WTC11 (cell line): ENCODE measurements at regions not wholly inside any gene's neighbourhood (a gene's known extent, or its start where the extent isn't known, plus 50 kb on each side); places are given as distances from the start of the nearest gene placed in this dataset.

Source experiments
- ATAC-seq: fragments of 200-7000 bp; cut with Tn5 transposase; 2 replicates; pipeline ENCODE4 v1.10.0; 2021; ENCODE audit warnings: mild to moderate bottlenecking, moderate library complexity
- CTCF ChIA-PET: fragments of 300-600 bp; sonication (Branson Sonifier 250); formaldehyde crosslinking; loops from one replicate; lab custom pipeline; 2021; ENCODE audit warnings: antibody characterized with exemption; lab: Charles Lee
- POLR2A ChIA-PET: fragments of 350-600 bp; sonication (Branson Sonifier 250); formaldehyde crosslinking; loops from one replicate; lab custom pipeline; 2021; ENCODE audit warnings: antibody characterized with exemption; lab: Charles Lee
- DNase-seq: peaks from one replicate; pipeline ENCODE4 v3.0.0; 2021; ENCODE audit warnings: low spot score
- H3K27ac Mint-ChIP-seq: 2 replicates; pipeline ENCODE4 v1.8.0; 2021; ENCODE audit warnings: mixed read lengths
- H3K27me3 Mint-ChIP-seq: 2 replicates; pipeline ENCODE4 v1.8.0; 2021; ENCODE audit warnings: low read depth, mild to moderate bottlenecking, moderate library complexity, mixed read lengths
- H3K36me3 Mint-ChIP-seq: 2 replicates; pipeline ENCODE4 v1.8.0; 2021; ENCODE audit warnings: mixed read lengths
- H3K4me1 Mint-ChIP-seq: 2 replicates; pipeline ENCODE4 v1.8.0; 2022; ENCODE audit warnings: mixed read lengths
- H3K4me3 Mint-ChIP-seq: 2 replicates; pipeline ENCODE4 v1.8.0; 2021; ENCODE audit warnings: mild to moderate bottlenecking, moderate library complexity, mixed read lengths
- H3K9me3 Mint-ChIP-seq: 2 replicates; pipeline ENCODE4 v1.8.0; 2021; ENCODE audit warnings: mixed read lengths
- HMGA2 ChIP-seq: fragments of 250-450 bp; sonication (Bioruptor Pico); IDR thresholded peaks from 2 replicates; pipeline ENCODE4 v1.4.0; 2021; ENCODE audit warnings: mild to moderate bottlenecking, moderate library complexity
- KAT7 ChIP-seq: sonication (generic); formaldehyde crosslinking; IDR thresholded peaks from 2 replicates; pipeline ENCODE4 v1.8.1; 2023; ENCODE audit warnings: missing genetic modification reagents, mild to moderate bottlenecking, borderline replicate concordance
- MXD4 ChIP-seq: fragments of 250-450 bp; sonication (Bioruptor Pico); IDR thresholded peaks from 2 replicates; pipeline ENCODE4 v1.8.0; 2021; ENCODE audit warnings: mild to moderate bottlenecking, moderate library complexity, borderline replicate concordance
- NFE2L1 ChIP-seq: sonication (generic); formaldehyde crosslinking; IDR thresholded peaks from 2 replicates; pipeline ENCODE4 v1.8.1; 2023; ENCODE audit warnings: missing genetic modification reagents
- SMAD3 ChIP-seq: sonication (generic); formaldehyde crosslinking; IDR thresholded peaks from 2 replicates; pipeline ENCODE4 v1.8.0; 2022; ENCODE audit warnings: missing genetic modification reagents, mild to moderate bottlenecking, borderline replicate concordance
- SP1 ChIP-seq: sonication (generic); formaldehyde crosslinking; conservative IDR thresholded peaks from 2 replicates; pipeline ENCODE4 v1.8.1; 2022; ENCODE audit warnings: missing genetic modification reagents
- TCF7 ChIP-seq: sonication (generic); formaldehyde crosslinking; IDR thresholded peaks from 2 replicates; pipeline ENCODE4 v1.8.0; 2022; ENCODE audit warnings: mild to moderate bottlenecking, low read depth, missing genetic modification reagents, moderate library complexity
- TP53 ChIP-seq: sonication (generic); formaldehyde crosslinking; IDR thresholded peaks from 2 replicates; pipeline ENCODE4 v1.8.1; 2023; ENCODE audit warnings: mild to moderate bottlenecking, missing genetic modification reagents
- ZNF219 ChIP-seq: sonication (generic); formaldehyde crosslinking; IDR thresholded peaks from 2 replicates; pipeline ENCODE4 v1.8.0; 2023; ENCODE audit warnings: missing genetic modification reagents, mild to moderate bottlenecking, borderline replicate concordance
- ZNF416 ChIP-seq: fragments of 250-450 bp; sonication (Bioruptor Pico); IDR thresholded peaks from 2 replicates; pipeline ENCODE4 v1.9.0; 2021; ENCODE audit warnings: mild to moderate bottlenecking, inconsistent platforms
- TF ChIP-seq, protein P1 (sequence below): sonication (generic); formaldehyde crosslinking; conservative IDR thresholded peaks from 2 replicates; pipeline ENCODE4 v1.8.1; 2022; ENCODE audit warnings: mild to moderate bottlenecking, missing genetic modification reagents
- TF ChIP-seq, protein P2 (sequence below): sonication (generic); formaldehyde crosslinking; IDR thresholded peaks from 2 replicates; pipeline ENCODE4 v1.8.0; 2022; ENCODE audit warnings: mild to moderate bottlenecking, missing genetic modification reagents
- TF ChIP-seq, protein P3 (sequence below): sonication (generic); formaldehyde crosslinking; IDR thresholded peaks from 2 replicates; pipeline ENCODE4 v1.8.0; 2023; ENCODE audit warnings: missing genetic modification reagents, mild to moderate bottlenecking, borderline replicate concordance
- TF ChIP-seq, protein P4 (sequence below): fragments of 250-450 bp; sonication (Bioruptor Pico); IDR thresholded peaks from 2 replicates; pipeline ENCODE4 v1.9.0; 2021; ENCODE audit warnings: moderate library complexity, mild to moderate bottlenecking, inconsistent platforms, borderline replicate concordance
- TF ChIP-seq, protein P5 (sequence below): sonication (generic); formaldehyde crosslinking; IDR thresholded peaks from 2 replicates; pipeline ENCODE4 v1.8.1; 2023; ENCODE audit warnings: mild to moderate bottlenecking, missing genetic modification reagents, borderline replicate concordance
- TF ChIP-seq, protein P6 (sequence below): fragments of 250-450 bp; sonication (Bioruptor Pico); IDR thresholded peaks from 2 replicates; pipeline ENCODE4 v1.8.0; 2021; ENCODE audit warnings: mild to moderate bottlenecking
- TF ChIP-seq, protein P7 (sequence below): sonication (generic); formaldehyde crosslinking; IDR thresholded peaks from 2 replicates; pipeline ENCODE4 v1.8.1; 2023; ENCODE audit warnings: mild to moderate bottlenecking, missing genetic modification reagents, moderate library complexity

DNA sequence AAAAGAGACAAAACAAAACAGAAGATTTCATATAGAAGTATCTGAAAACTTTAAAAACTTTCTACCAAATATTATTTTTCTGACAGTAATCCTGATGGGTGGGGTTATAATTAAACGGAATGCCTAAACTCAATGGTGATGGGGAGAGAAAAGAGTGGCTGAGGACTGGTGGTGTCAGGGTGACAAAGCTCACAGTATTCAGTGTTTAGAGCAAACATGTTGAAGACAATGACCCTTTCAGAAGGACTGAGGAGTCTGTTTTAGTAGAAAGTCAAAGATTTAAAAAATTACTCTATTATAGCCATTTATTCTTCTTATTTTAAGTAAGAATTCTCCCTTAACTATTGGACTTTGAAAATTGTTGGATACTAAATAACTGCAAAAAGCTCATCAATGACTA lies 1144.0 kb downstream of the TAF11L14 start (continued):
- TF ChIP-seq, protein P1, sequence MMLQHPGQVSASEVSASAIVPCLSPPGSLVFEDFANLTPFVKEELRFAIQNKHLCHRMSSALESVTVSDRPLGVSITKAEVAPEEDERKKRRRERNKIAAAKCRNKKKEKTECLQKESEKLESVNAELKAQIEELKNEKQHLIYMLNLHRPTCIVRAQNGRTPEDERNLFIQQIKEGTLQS (CRISPR knock-in tag), result no peak
- TF ChIP-seq SMAD3 (CRISPR knock-in tag) (no peak), KAT7 (no peak), ZNF416 (CRISPR knock-in tag) (no peak)
- TF ChIP-seq, protein P2, sequence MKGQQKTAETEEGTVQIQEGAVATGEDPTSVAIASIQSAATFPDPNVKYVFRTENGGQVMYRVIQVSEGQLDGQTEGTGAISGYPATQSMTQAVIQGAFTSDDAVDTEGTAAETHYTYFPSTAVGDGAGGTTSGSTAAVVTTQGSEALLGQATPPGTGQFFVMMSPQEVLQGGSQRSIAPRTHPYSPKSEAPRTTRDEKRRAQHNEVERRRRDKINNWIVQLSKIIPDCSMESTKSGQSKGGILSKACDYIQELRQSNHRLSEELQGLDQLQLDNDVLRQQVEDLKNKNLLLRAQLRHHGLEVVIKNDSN (CRISPR knock-in tag), result no peak
- TF ChIP-seq, protein P3, sequence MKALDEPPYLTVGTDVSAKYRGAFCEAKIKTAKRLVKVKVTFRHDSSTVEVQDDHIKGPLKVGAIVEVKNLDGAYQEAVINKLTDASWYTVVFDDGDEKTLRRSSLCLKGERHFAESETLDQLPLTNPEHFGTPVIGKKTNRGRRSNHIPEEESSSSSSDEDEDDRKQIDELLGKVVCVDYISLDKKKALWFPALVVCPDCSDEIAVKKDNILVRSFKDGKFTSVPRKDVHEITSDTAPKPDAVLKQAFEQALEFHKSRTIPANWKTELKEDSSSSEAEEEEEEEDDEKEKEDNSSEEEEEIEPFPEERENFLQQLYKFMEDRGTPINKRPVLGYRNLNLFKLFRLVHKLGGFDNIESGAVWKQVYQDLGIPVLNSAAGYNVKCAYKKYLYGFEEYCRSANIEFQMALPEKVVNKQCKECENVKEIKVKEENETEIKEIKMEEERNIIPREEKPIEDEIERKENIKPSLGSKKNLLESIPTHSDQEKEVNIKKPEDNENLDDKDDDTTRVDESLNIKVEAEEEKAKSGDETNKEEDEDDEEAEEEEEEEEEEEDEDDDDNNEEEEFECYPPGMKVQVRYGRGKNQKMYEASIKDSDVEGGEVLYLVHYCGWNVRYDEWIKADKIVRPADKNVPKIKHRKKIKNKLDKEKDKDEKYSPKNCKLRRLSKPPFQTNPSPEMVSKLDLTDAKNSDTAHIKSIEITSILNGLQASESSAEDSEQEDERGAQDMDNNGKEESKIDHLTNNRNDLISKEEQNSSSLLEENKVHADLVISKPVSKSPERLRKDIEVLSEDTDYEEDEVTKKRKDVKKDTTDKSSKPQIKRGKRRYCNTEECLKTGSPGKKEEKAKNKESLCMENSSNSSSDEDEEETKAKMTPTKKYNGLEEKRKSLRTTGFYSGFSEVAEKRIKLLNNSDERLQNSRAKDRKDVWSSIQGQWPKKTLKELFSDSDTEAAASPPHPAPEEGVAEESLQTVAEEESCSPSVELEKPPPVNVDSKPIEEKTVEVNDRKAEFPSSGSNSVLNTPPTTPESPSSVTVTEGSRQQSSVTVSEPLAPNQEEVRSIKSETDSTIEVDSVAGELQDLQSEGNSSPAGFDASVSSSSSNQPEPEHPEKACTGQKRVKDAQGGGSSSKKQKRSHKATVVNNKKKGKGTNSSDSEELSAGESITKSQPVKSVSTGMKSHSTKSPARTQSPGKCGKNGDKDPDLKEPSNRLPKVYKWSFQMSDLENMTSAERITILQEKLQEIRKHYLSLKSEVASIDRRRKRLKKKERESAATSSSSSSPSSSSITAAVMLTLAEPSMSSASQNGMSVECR (CRISPR knock-in tag), result no peak

DNA sequence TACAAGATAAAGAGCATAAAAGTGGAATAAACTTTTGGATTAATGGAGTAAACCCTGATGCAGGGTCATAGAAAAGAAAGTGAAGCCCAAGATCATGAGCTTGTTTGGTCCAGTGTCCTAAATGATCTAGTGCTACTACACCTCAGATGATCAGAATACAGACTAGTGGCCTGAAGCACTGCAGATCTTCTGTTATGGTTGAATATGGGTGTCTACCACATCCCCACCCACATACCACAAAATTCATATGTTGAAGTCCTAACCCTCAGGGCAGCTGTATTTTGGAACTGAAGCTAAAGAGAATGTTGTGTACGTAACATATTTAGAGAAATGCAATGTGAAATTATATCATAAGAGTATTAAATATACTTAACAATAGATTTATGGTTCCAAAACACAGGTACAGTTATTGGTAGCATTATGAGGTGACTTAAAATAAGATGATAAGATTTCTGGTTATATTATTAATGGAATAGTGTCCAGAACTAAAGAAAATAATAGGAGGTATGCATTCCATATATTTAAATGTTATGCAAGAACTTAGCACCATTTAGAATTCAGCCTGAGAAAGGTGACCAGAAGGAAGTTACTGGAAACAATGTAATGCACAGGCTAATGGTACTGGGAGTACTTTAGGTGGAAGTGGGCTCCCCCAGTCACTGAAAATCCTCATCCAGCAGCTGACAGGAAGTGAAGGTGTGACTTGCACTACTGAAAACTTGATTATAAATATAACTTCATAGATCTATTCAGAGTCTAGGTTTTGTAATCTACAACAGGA lies 1155.1 kb downstream of the TAF11L14 start:
- DNase-seq (no peak), ATAC-seq (no peak)
- Mint-ChIP-seq H3K36me3 (no peaks in the 10 kb centered on the region), H3K27me3 (no peaks in the 10 kb centered on the region), H3K27ac (no peak overlapping the region), H3K4me3 (no peak overlapping the region), H3K9me3 (no peaks in the 10 kb centered on the region), H3K4me1 (peaks cover 6% of the 10 kb centered on the region; the same call in 1 of the 2 replicates)
- POLR2A ChIA-PET, result no interaction called here
- CTCF ChIA-PET, result no interaction called here
- no peak for TF ChIP-seq MXD4 (CRISPR knock-in tag)
- TF ChIP-seq, protein P4, sequence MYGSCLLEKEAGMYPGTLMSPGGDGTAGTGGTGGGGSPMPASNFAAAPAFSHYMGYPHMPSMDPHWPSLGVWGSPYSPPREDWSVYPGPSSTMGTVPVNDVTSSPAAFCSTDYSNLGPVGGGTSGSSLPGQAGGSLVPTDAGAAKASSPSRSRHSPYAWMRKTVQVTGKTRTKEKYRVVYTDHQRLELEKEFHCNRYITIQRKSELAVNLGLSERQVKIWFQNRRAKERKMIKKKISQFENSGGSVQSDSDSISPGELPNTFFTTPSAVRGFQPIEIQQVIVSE (CRISPR knock-in tag), result no peak

DNA sequence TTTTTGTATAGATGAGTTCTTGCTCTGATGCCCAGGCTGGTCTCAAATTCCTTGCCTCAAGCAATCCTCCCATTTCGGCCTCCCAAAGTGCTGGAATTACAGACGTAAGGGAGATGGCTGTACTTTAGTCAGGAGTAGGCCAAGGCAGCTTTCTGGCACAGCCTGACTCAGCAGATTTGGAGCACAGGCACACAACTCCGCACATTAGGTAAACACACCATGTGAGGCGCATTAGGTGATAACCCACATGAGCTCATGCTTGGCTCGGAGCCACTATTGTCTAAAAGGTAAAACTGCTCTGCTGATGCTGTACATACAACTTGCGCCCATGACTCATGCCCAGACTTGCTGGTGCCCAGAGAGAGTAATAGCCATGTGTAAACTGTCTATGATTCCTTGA lies 1157.9 kb downstream of the TAF11L14 start:
- Mint-ChIP-seq H3K9me3 (no peaks in the 10 kb centered on the region), H3K27me3 (no peaks in the 10 kb centered on the region), H3K27ac (no peak overlapping the region), H3K4me1 (peaks cover 12% of the 10 kb centered on the region), H3K36me3 (no peaks in the 10 kb centered on the region), H3K4me3 (no peak overlapping the region)
- ChIA-PET CTCF (no interaction called here), POLR2A (no interaction called here)
- DNase-seq (no peak), ATAC-seq (no peak)
- TF ChIP-seq, protein P4 (CRISPR knock-in tag), result no peak
- TF ChIP-seq TP53 (CRISPR knock-in tag) (no peak), ZNF219 (CRISPR knock-in tag) (no peak), SP1 (CRISPR knock-in tag) (no peak), NFE2L1 (CRISPR knock-in tag) (no peak), HMGA2 (CRISPR knock-in tag) (no peak), TCF7 (CRISPR knock-in tag) (no peak)
- TF ChIP-seq, protein P5, sequence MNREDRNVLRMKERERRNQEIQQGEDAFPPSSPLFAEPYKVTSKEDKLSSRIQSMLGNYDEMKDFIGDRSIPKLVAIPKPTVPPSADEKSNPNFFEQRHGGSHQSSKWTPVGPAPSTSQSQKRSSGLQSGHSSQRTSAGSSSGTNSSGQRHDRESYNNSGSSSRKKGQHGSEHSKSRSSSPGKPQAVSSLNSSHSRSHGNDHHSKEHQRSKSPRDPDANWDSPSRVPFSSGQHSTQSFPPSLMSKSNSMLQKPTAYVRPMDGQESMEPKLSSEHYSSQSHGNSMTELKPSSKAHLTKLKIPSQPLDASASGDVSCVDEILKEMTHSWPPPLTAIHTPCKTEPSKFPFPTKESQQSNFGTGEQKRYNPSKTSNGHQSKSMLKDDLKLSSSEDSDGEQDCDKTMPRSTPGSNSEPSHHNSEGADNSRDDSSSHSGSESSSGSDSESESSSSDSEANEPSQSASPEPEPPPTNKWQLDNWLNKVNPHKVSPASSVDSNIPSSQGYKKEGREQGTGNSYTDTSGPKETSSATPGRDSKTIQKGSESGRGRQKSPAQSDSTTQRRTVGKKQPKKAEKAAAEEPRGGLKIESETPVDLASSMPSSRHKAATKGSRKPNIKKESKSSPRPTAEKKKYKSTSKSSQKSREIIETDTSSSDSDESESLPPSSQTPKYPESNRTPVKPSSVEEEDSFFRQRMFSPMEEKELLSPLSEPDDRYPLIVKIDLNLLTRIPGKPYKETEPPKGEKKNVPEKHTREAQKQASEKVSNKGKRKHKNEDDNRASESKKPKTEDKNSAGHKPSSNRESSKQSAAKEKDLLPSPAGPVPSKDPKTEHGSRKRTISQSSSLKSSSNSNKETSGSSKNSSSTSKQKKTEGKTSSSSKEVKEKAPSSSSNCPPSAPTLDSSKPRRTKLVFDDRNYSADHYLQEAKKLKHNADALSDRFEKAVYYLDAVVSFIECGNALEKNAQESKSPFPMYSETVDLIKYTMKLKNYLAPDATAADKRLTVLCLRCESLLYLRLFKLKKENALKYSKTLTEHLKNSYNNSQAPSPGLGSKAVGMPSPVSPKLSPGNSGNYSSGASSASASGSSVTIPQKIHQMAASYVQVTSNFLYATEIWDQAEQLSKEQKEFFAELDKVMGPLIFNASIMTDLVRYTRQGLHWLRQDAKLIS (CRISPR knock-in tag), result no peak
- TF ChIP-seq, protein P6, sequence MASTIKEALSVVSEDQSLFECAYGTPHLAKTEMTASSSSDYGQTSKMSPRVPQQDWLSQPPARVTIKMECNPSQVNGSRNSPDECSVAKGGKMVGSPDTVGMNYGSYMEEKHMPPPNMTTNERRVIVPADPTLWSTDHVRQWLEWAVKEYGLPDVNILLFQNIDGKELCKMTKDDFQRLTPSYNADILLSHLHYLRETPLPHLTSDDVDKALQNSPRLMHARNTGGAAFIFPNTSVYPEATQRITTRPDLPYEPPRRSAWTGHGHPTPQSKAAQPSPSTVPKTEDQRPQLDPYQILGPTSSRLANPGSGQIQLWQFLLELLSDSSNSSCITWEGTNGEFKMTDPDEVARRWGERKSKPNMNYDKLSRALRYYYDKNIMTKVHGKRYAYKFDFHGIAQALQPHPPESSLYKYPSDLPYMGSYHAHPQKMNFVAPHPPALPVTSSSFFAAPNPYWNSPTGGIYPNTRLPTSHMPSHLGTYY, result no peak
- TF ChIP-seq, protein P7, sequence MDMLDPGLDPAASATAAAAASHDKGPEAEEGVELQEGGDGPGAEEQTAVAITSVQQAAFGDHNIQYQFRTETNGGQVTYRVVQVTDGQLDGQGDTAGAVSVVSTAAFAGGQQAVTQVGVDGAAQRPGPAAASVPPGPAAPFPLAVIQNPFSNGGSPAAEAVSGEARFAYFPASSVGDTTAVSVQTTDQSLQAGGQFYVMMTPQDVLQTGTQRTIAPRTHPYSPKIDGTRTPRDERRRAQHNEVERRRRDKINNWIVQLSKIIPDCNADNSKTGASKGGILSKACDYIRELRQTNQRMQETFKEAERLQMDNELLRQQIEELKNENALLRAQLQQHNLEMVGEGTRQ (CRISPR knock-in tag), result no peak
